ENCODE measurements at regions not wholly inside any gene's neighbourhood (a gene's known extent, or its start where the extent isn't known, plus 50 kb on each side); places are given as distances from the start of the nearest gene placed in this dataset.

DNA sequence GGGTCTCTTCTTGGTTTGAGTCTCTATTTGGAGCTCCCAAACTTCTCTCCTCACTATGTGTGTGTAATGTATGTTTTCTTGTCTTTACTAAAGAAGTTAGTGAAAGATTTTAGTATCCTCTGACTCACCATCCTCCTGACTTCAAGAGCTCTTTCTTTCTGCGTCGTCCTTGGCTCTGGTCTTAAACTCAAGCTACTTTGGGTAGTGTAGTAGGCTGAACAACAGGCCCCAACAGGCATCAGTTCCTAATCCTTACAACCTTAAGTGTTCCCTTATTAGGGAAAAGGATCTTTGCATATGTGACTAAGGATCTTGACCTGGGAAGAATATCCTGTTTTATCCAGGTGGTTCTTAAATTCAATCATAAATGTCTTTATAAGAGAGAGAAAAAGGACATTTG, 810.2 kb downstream of the MAFB start:
- no peak for TF ChIP-seq POLR2A (IDR thresholded peaks at IDR 0.05; ENCODE audit: low read depth, low read length)
- no peak for TF ChIP-seq EZH2 (IDR thresholded peaks at IDR 0.05; ENCODE audit: borderline replicate concordance, low read depth, low read length, severe bottlenecking)
- TF ChIP-seq, protein P1, sequence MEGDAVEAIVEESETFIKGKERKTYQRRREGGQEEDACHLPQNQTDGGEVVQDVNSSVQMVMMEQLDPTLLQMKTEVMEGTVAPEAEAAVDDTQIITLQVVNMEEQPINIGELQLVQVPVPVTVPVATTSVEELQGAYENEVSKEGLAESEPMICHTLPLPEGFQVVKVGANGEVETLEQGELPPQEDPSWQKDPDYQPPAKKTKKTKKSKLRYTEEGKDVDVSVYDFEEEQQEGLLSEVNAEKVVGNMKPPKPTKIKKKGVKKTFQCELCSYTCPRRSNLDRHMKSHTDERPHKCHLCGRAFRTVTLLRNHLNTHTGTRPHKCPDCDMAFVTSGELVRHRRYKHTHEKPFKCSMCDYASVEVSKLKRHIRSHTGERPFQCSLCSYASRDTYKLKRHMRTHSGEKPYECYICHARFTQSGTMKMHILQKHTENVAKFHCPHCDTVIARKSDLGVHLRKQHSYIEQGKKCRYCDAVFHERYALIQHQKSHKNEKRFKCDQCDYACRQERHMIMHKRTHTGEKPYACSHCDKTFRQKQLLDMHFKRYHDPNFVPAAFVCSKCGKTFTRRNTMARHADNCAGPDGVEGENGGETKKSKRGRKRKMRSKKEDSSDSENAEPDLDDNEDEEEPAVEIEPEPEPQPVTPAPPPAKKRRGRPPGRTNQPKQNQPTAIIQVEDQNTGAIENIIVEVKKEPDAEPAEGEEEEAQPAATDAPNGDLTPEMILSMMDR (IDR thresholded peaks at IDR 0.05; ENCODE audit: extremely low read depth in 1 of 2, insufficient read depth in 1 of 2, low read depth in 1 of 2, low read length in 2 of 2), result no peak
- TF ChIP-seq, protein P2, sequence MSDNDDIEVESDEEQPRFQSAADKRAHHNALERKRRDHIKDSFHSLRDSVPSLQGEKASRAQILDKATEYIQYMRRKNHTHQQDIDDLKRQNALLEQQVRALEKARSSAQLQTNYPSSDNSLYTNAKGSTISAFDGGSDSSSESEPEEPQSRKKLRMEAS (IDR thresholded peaks at IDR 0.05; ENCODE audit: insufficient read depth, insufficient read length), result no peak
